H1 (cell line): ENCODE measurements at regions not wholly inside any gene's neighbourhood (a gene's known extent, or its start where the extent isn't known, plus 50 kb on each side); places are given as distances from the start of the nearest gene placed in this dataset.

Experiments
- CEBPB ChIP-seq: IDR thresholded peaks from 2 replicates; pipeline ENCODE4 v1.6.1; 2012; ENCODE audit warnings: low read depth, low read length
- CHD2 ChIP-seq: IDR thresholded peaks from 2 replicates; pipeline ENCODE4 v1.6.1; 2012; ENCODE audit warnings: low read length, improper control_type of control experiment
- CTCF ChIP-seq, 3 experiments: IDR thresholded peaks; 1 replicate in 2 of 3; 2 replicates in 1 of 3; pipeline versions ENCODE4 v1.5.1 to v1.6.1; 2011; ENCODE audit warnings: low read length in 3 of 3, mild to moderate bottlenecking in 3 of 3, inconsistent platforms in 2 of 3, low read depth in 1 of 3, moderate library complexity in 1 of 3; ENCODE audit not compliant: insufficient read depth in 1 of 3; ENCODE audit errors: control extremely low read depth in 1 of 3
- EGR1 ChIP-seq: IDR thresholded peaks from 2 replicates; pipeline ENCODE4 v1.6.1; 2011; ENCODE audit warnings: low read depth, low read length, borderline replicate concordance
- EZH2 ChIP-seq: fragments of 200-600 bp; sonication (generic); IDR thresholded peaks from 2 replicates; pipeline ENCODE4 v1.7.1; 2012; ENCODE audit warnings: low read depth, mild to moderate bottlenecking, moderate library complexity, low read length, inconsistent platforms; ENCODE audit not compliant: severe bottlenecking
- HDAC2 ChIP-seq, 2 experiments: fragments of 300-600 bp in 1 of 2; sonication (generic) in 1 of 2; IDR thresholded peaks; 2 replicates each; pipeline ENCODE4 v1.6.1; 2011 to 2012; ENCODE audit warnings: low read depth in 2 of 2, low read length in 2 of 2, mild to moderate bottlenecking in 2 of 2, moderate library complexity in 2 of 2, borderline replicate concordance in 1 of 2, inconsistent platforms in 1 of 2
- KDM1A ChIP-seq: fragments of 200-600, 300-600 bp; sonication (generic); IDR thresholded peaks from 2 replicates; pipeline ENCODE4 v1.7.1; 2016; ENCODE audit warnings: mild to moderate bottlenecking, low read length, borderline replicate concordance
- POLR2A ChIP-seq, 2 experiments: IDR thresholded peaks; 1 replicate in 1 of 2; 2 replicates in 1 of 2; pipeline ENCODE4 v1.6.1; 2011; ENCODE audit warnings: low read depth in 2 of 2, low read length in 2 of 2, mild to moderate bottlenecking in 2 of 2; ENCODE audit errors: control extremely low read depth in 1 of 2
- POLR2AphosphoS5 ChIP-seq: IDR thresholded peaks from 2 replicates; pipeline ENCODE4 v1.6.1; 2011; ENCODE audit warnings: low read depth, low read length
- RAD21 ChIP-seq, 2 experiments: IDR thresholded peaks in 1 of 2; conservative IDR thresholded peaks in 1 of 2; 2 replicates each; pipeline ENCODE4 v1.6.1; 2011; ENCODE audit warnings: low read depth in 2 of 2, low read length in 2 of 2, improper control_type of control experiment in 1 of 2, inconsistent platforms in 1 of 2, mild to moderate bottlenecking in 1 of 2, moderate library complexity in 1 of 2
- RXRA ChIP-seq: IDR thresholded peaks from 2 replicates; pipeline ENCODE4 v1.6.1; 2011; ENCODE audit warnings: low read depth, mild to moderate bottlenecking, low read length, moderate library complexity; ENCODE audit not compliant: insufficient read depth
- TAF1 ChIP-seq: IDR thresholded peaks from 2 replicates; pipeline ENCODE4 v1.6.1; 2011; ENCODE audit warnings: mild to moderate bottlenecking, low read depth, low read length
- ZNF274 ChIP-seq: IDR thresholded peaks from 2 replicates; pipeline ENCODE4 v1.7.0; 2012; ENCODE audit warnings: low read length, borderline replicate concordance; ENCODE audit errors: extremely low read depth
- TF ChIP-seq, protein P1 (sequence below): IDR thresholded peaks from 2 replicates; pipeline ENCODE4 v1.6.1; 2012; ENCODE audit warnings: inconsistent platforms

DNA sequence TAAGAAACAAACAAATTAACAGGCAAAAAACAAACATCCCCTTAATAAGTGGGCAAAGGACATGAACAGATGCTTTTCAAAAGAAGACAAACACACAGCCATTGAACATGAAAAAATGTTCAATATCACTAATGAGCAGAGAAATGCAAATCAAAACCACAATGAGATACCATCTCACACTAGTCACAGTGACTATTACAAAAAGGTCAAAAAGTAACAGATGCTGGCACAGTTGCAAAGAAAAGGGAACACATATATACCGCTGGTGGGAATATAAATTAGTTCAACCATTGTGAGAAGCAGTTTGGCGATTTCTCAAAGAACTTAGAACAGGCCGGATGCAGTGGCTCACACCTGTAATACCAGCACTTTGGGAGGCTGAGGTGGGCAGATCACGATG, 146.1 kb upstream of the NEIL3 start:
- TF ChIP-seq CEBPB, result no peak
- TF ChIP-seq RAD21 (IDR thresholded peaks at IDR 0.05 in 1 of 2, conservative IDR thresholded peaks at IDR 0.05 in 1 of 2; ENCODE audit: low read depth in 2 of 2, low read length in 2 of 2), result no peak
- TF ChIP-seq KDM1A, result no peak
- no peak for TF ChIP-seq CHD2
- no peak for TF ChIP-seq RXRA
- no peak for TF ChIP-seq CTCF (IDR thresholded peaks at IDR 0.05; ENCODE audit: control extremely low read depth in 1 of 3, insufficient read depth in 1 of 3, low read depth in 1 of 3, low read length in 3 of 3)
- TF ChIP-seq, protein P1, sequence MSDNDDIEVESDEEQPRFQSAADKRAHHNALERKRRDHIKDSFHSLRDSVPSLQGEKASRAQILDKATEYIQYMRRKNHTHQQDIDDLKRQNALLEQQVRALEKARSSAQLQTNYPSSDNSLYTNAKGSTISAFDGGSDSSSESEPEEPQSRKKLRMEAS, result no peak
- TF ChIP-seq ZNF274, result no peak
- no peak for TF ChIP-seq EGR1
- no peak for TF ChIP-seq TAF1
- TF ChIP-seq POLR2AphosphoS5, result no peak
- TF ChIP-seq EZH2, result no peak
- no peak for TF ChIP-seq POLR2A (IDR thresholded peaks at IDR 0.05; ENCODE audit: control extremely low read depth in 1 of 2, low read depth in 2 of 2, low read length in 2 of 2)
- TF ChIP-seq HDAC2 (IDR thresholded peaks at IDR 0.05; ENCODE audit: borderline replicate concordance in 1 of 2, low read depth in 2 of 2, low read length in 2 of 2), result no peak
